ENCODE measurements at regions not wholly inside any gene's neighbourhood (a gene's known extent, or its start where the extent isn't known, plus 50 kb on each side); places are given as distances from the start of the nearest gene placed in this dataset.

DNA sequence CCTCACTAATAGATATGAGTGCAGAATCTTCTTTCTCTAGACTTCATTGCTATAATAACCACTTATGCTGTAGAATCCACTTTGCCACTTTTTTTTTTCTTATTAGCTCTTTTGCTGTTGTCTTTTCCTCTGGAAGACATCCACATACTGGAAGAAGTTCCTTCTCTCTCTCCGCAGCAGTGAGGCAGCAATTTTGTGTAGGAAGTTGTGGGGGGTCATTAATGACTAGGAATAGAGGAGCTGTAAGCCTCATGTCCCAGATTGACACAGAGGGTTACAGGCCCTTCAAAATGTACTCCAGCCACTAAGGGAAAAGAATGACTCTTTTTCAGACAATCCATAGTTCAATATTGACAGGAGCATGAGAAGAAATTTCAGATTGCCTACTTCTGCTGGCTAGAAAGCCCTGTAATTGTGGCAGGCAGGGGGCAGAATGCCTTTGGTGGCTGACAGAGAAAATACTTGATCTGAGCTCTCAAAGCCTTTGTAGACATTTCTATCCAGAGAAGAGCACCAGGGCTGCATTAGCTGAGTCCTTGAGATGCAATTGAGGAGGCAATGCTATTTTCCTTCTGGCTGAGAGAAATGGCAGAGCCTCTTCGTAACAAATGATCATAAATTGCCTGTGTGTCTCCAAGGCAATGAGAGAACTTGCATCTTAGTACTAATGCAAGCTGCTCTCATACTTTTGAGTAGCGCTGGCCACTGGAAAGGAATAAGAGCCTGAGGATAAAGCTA, 856.2 kb downstream of the STIM2 start:
- TF ChIP-seq, protein P1, sequence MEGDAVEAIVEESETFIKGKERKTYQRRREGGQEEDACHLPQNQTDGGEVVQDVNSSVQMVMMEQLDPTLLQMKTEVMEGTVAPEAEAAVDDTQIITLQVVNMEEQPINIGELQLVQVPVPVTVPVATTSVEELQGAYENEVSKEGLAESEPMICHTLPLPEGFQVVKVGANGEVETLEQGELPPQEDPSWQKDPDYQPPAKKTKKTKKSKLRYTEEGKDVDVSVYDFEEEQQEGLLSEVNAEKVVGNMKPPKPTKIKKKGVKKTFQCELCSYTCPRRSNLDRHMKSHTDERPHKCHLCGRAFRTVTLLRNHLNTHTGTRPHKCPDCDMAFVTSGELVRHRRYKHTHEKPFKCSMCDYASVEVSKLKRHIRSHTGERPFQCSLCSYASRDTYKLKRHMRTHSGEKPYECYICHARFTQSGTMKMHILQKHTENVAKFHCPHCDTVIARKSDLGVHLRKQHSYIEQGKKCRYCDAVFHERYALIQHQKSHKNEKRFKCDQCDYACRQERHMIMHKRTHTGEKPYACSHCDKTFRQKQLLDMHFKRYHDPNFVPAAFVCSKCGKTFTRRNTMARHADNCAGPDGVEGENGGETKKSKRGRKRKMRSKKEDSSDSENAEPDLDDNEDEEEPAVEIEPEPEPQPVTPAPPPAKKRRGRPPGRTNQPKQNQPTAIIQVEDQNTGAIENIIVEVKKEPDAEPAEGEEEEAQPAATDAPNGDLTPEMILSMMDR (IDR thresholded peaks at IDR 0.05): no peak
- no peak for TF ChIP-seq TP53 (CRISPR knock-in tag; IDR thresholded peaks at IDR 0.05)
- TF ChIP-seq, protein P2, sequence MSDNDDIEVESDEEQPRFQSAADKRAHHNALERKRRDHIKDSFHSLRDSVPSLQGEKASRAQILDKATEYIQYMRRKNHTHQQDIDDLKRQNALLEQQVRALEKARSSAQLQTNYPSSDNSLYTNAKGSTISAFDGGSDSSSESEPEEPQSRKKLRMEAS (IDR thresholded peaks at IDR 0.05): no peak
